ENCODE measurements at regions not wholly inside any gene's neighbourhood (a gene's known extent, or its start where the extent isn't known, plus 50 kb on each side); places are given as distances from the start of the nearest gene placed in this dataset.

- Mint-ChIP-seq H3K4me1 (ENCODE audit: low read depth in 2 of 2) (no peaks in the 10 kb centered on the region), H3K4me3 (no peak overlapping the region), H3K9me3 (no peaks in the 10 kb centered on the region), H3K27ac (no peak overlapping the region), H3K27me3 (peaks cover 0 to 10% of the 10 kb centered on the region in 2 donors), H3K36me3 (ENCODE audit: insufficient read depth) (no peaks in the 10 kb centered on the region)
- DNase-seq (no peak), ATAC-seq (replicated peaks) (no peak)
Observed at GRCh38 chr19:5237939-5238480, 102.6 kb downstream of the PTPRS start.

DNA sequence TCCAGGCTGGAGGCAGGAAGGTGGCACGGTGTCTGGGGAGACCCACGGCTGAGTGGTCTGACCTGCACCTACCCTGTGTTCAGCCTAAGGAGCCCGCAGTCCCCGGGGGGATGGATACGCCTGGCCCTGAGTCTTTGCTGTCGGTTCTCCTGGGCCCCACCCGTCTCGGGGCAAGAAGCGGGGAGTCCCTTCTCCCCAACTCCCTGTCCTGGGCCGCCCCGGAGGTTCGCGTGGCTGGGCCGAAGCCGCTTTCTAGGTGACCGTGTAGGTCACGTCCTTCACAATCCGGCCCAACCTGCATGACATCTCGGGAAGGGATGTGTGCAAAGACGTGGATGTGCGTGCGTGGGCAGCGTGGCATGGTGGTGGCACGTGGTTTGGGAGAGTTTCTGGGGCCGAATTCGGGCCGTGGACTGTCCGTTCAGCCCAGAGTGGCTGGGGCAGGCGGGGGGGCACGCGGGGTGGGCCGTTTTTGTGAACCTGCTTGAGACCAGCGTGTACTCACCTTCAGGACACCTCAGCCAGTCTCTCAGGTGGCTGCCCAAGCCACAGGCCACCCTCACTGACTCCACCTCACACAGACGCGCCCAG is 103.3 kb downstream of the PTPRS start:
- H3K4me1 Mint-ChIP-seq (ENCODE audit: low read depth in 2 of 2), result no peaks in the 10 kb centered on the region
- DNase-seq (no peak), ATAC-seq (replicated peaks) (no peak)
- no peak overlapping the region for H3K27ac Mint-ChIP-seq
- H3K36me3 Mint-ChIP-seq (ENCODE audit: insufficient read depth), result no peaks in the 10 kb centered on the region
- no peak overlapping the region for H3K4me3 Mint-ChIP-seq
- peaks cover 0 to 10% of the 10 kb centered on the region in 2 donors for H3K27me3 Mint-ChIP-seq
- H3K9me3 Mint-ChIP-seq, result no peaks in the 10 kb centered on the region

- Mint-ChIP-seq H3K4me3 (no peak overlapping the region), H3K9me3 (no peaks in the 10 kb centered on the region), H3K36me3 (ENCODE audit: insufficient read depth) (no peaks in the 10 kb centered on the region), H3K27me3 (peaks cover 0 to 10% of the 10 kb centered on the region in 2 donors), H3K27ac (no peak overlapping the region), H3K4me1 (ENCODE audit: low read depth in 2 of 2) (no peaks in the 10 kb centered on the region)
- DNase-seq, result no peak
- no peak for ATAC-seq (replicated peaks)
Observed at GRCh38 chr19:5235458-5236219, 105.0 kb downstream of the PTPRS start.

GRCh38 chr19:5234412-5234811 is 106.2 kb downstream of the PTPRS start:
- H3K4me1 Mint-ChIP-seq (ENCODE audit: low read depth in 2 of 2), result peaks cover 4% of the 10 kb centered on the region in 2 donors
- peaks cover 8 to 9% of the 10 kb centered on the region in 2 donors for H3K27me3 Mint-ChIP-seq
- DNase-seq, result no peak
- H3K9me3 Mint-ChIP-seq, result no peaks in the 10 kb centered on the region
- H3K4me3 Mint-ChIP-seq, result no peak overlapping the region
- no peak overlapping the region for H3K27ac Mint-ChIP-seq
- no peaks in the 10 kb centered on the region for H3K36me3 Mint-ChIP-seq (ENCODE audit: insufficient read depth)
- ATAC-seq (replicated peaks), result no peak

GRCh38 chr19:5232798-5233505 is 107.7 kb downstream of the PTPRS start:
- Mint-ChIP-seq H3K4me3 (no peak overlapping the region), H3K27ac (no peak overlapping the region), H3K27me3 (peaks cover 13 to 24% of the 10 kb centered on the region in 2 donors), H3K4me1 (ENCODE audit: low read depth in 2 of 2) (peaks cover 9 to 11% of the 10 kb centered on the region in 2 donors), H3K9me3 (no peaks in the 10 kb centered on the region), H3K36me3 (ENCODE audit: insufficient read depth) (no peaks in the 10 kb centered on the region)
- DNase-seq (no peak), ATAC-seq (replicated peaks) (no peak)

DNA sequence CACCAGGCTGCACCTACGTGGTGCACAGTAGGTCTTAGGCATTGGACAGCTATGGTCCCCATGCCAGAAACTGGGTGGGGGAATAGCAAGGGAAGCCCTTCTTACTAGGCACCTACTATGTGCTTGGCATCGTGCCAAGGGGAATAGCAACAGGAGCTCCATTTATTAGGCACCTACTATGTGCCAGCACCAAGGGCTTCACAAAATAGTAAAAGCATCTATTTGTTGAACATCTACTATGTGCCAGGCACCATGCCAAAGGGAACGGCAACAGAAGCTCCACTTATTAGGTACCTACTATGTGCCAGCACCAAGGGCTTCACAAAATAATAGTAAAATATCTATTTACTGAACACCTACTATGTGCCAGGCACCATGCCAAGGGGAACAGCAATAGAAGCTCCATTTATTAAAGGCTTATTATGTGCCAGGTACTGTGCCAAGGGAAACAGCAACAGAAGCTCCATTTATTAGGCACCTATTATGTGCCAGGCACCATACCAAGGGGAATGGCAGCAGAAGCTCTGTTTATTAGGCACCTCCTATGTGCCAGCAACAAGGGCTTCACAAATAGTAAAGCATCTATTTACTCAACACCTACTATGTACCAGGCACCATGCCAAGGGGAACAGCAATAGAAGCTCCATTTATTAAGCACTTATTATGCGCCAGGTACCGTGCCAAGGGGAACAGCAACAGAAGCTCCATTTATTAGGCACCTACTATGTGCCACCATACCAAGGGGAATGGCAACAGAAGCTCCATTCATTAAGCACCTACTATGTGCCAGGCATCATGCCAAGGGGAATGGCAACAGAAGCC is 108.5 kb downstream of the PTPRS start:
- H3K4me1 Mint-ChIP-seq (ENCODE audit: low read depth in 2 of 2), result peaks cover 9 to 11% of the 10 kb centered on the region in 2 donors
- no peak overlapping the region for H3K4me3 Mint-ChIP-seq
- no peak for DNase-seq
- H3K36me3 Mint-ChIP-seq (ENCODE audit: insufficient read depth), result no peaks in the 10 kb centered on the region
- no peak for ATAC-seq (replicated peaks)
- H3K27ac Mint-ChIP-seq, result no peak overlapping the region
- H3K9me3 Mint-ChIP-seq, result no peaks in the 10 kb centered on the region
- peaks cover 13 to 32% of the 10 kb centered on the region in 2 donors for H3K27me3 Mint-ChIP-seq

- DNase-seq (no peak), ATAC-seq (replicated peaks) (no peak)
- no peak overlapping the region for H3K27ac Mint-ChIP-seq
- peaks cover 9 to 11% of the 10 kb centered on the region in 2 donors for H3K4me1 Mint-ChIP-seq (ENCODE audit: low read depth in 2 of 2)
- H3K36me3 Mint-ChIP-seq (ENCODE audit: insufficient read depth), result no peaks in the 10 kb centered on the region
- H3K27me3 Mint-ChIP-seq, result peaks cover 13 to 33% of the 10 kb centered on the region in 2 donors
- no peaks in the 10 kb centered on the region for H3K9me3 Mint-ChIP-seq
- no peak overlapping the region for H3K4me3 Mint-ChIP-seq
Observed at GRCh38 chr19:5230730-5231555, 109.7 kb downstream of the PTPRS start.

DNA sequence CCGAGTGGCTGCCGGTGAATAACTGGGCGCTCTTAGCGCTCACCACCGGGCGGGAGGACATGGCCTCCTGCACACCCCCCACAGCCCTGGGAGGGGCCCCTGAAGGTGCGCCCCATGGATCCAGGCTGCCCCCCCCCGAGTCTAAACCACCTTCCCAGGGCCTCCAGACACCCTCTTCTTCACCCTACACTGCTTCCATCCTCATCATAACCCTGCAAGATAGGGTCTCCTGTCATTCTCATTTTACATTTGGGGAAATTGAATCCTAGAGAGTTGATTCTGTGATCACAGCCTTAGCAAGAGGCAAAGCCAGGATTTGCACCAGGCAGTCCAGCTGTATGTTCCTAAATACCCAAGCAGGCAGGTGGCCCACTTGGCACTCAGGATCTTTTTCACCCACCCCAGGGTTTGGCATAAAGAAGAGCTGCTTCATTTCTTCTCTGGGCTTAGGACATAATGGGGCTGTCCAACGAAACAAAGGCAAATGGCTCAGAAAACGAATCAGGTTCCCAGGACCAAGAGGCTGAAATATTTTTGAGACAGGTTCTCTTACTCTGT is 110.8 kb downstream of the PTPRS start:
- ATAC-seq (replicated peaks) (no peak), DNase-seq (no peak)
- H3K4me1 Mint-ChIP-seq (ENCODE audit: low read depth in 2 of 2), result peaks cover 9 to 11% of the 10 kb centered on the region in 2 donors
- peak overlapping the region; percentile 49 to 53 for H3K4me3 Mint-ChIP-seq
- peaks cover 13 to 39% of the 10 kb centered on the region in 2 donors for H3K27me3 Mint-ChIP-seq
- H3K36me3 Mint-ChIP-seq (ENCODE audit: insufficient read depth), result no peaks in the 10 kb centered on the region
- H3K27ac Mint-ChIP-seq, result no peak overlapping the region
- H3K9me3 Mint-ChIP-seq, result no peaks in the 10 kb centered on the region

GRCh38 chr19:5228932-5229777 is 111.5 kb downstream of the PTPRS start:
- Mint-ChIP-seq H3K9me3 (no peaks in the 10 kb centered on the region), H3K4me1 (ENCODE audit: low read depth in 2 of 2) (peaks cover 9 to 11% of the 10 kb centered on the region in 2 donors), H3K27me3 (peaks cover 19 to 46% of the 10 kb centered on the region in 2 donors), H3K27ac (no peak overlapping the region), H3K4me3 (peak overlapping the region; percentile 53 to 59), H3K36me3 (ENCODE audit: insufficient read depth) (no peaks in the 10 kb centered on the region)
- DNase-seq (no peak), ATAC-seq (replicated peaks) (no peak)

DNA sequence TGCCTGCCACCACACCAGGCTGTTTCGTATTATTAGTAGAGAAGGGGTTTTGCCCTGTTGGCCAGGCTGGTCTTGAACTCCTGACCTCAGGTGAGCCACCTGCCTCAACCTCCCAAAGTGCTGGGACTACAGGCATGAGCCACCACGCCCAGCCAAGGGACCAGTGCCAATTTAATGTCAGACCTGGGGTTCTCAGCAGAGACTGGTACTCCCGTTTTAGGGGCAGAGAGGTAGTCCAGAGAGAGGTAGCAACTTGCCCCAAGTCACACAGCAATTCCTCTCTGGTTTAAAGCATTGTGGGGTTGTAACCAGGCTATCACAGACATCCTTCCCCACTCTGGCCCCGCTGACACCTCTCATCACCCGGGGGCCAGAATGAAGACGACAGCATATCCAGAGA is 112.1 kb downstream of the PTPRS start:
- Mint-ChIP-seq H3K36me3 (ENCODE audit: insufficient read depth) (no peaks in the 10 kb centered on the region), H3K27me3 (peaks cover 23 to 48% of the 10 kb centered on the region in 2 donors), H3K9me3 (no peaks in the 10 kb centered on the region), H3K4me3 (peak overlapping the region in 1 of 2 donors; percentile 52), H3K4me1 (ENCODE audit: low read depth in 2 of 2) (peaks cover 9 to 11% of the 10 kb centered on the region in 2 donors), H3K27ac (no peak overlapping the region)
- DNase-seq, result no peak
- ATAC-seq (replicated peaks), result no peak

DNA sequence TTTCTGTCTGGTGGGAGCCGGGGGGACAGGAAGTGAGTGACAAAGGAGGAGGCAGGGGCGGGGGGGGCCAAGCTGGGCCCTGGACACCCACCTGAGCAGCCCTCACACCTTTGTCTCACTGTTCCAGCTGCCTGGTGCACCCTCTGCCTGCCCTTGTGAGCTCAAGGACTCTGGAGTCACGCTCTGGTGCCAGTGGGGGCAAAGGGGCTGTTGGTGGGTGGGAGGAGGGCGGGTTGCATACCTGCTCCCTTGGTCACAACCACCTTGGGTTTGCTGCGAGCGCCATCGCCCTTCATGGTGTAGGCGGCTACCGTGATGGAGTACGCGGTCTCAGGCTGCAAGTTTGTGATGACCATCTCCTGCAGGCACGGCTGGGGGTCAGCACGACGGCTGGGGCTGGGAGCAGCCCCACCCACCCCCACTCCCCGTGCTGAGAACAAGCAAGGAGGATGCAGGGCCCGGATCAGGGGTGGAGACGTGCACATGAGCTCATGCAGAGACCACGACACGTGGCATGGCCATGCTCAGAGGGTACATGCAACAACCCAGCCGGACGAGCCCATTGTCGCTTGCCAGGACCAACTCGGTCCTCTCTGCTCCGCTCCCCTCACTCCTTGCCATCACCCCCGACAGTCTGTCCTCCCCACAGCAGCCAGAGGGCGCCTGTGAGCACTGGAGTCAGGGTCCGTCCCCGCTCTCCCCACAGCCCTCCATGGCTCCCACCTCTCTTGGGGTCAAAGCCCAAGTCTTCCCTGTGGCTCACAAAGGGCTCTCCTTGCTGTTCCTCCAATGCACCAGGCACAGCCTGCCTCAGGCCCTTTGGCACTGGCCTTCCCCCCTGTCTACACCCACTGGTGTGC is 114.9 kb downstream of the PTPRS start:
- Mint-ChIP-seq H3K36me3 (ENCODE audit: insufficient read depth) (no peaks in the 10 kb centered on the region), H3K9me3 (no peaks in the 10 kb centered on the region), H3K4me1 (ENCODE audit: low read depth in 2 of 2) (peaks cover 9 to 11% of the 10 kb centered on the region in 2 donors), H3K4me3 (no peak overlapping the region), H3K27ac (no peak overlapping the region), H3K27me3 (peaks cover 37 to 61% of the 10 kb centered on the region in 2 donors)
- ATAC-seq (replicated peaks) (no peak), DNase-seq (no peak)

All from effector memory CD8-positive, alpha-beta T cell (primary cell).